Body of pancreas (tissue), 4 donors: ENCODE measurements at regions not wholly inside any gene's neighbourhood (a gene's known extent, or its start where the extent isn't known, plus 50 kb on each side); places are given as distances from the start of the nearest gene placed in this dataset.
"Not testable (repeated sequence)": the region's sequence is repeated elsewhere in the genome, so short reads cannot be mapped to it uniquely, and the experiment has no call there.

Experiments
- POLR2A ChIP-seq, 3 donors: fragments of 450-650 bp; IDR thresholded peaks; one replicate each; pipeline ENCODE4 v1.6.1; 2016; ENCODE audit warnings: antibody characterized with exemption in 3 of 3, mild to moderate bottlenecking in 2 of 3
- TF ChIP-seq, protein P1 (sequence below), 7 experiments: fragments of 450-650 bp in 4 of 7; fragments of 200-600 bp in 3 of 7; sonication (generic) in 3 of 7; IDR thresholded peaks; one replicate each; pipeline ENCODE4 v1.5.1; 2016 to 2019; ENCODE audit warnings: antibody characterized with exemption in 7 of 7

- TF ChIP-seq, protein P1, sequence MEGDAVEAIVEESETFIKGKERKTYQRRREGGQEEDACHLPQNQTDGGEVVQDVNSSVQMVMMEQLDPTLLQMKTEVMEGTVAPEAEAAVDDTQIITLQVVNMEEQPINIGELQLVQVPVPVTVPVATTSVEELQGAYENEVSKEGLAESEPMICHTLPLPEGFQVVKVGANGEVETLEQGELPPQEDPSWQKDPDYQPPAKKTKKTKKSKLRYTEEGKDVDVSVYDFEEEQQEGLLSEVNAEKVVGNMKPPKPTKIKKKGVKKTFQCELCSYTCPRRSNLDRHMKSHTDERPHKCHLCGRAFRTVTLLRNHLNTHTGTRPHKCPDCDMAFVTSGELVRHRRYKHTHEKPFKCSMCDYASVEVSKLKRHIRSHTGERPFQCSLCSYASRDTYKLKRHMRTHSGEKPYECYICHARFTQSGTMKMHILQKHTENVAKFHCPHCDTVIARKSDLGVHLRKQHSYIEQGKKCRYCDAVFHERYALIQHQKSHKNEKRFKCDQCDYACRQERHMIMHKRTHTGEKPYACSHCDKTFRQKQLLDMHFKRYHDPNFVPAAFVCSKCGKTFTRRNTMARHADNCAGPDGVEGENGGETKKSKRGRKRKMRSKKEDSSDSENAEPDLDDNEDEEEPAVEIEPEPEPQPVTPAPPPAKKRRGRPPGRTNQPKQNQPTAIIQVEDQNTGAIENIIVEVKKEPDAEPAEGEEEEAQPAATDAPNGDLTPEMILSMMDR (IDR thresholded peaks at IDR 0.05), result not testable (repeated sequence)
- TF ChIP-seq POLR2A (IDR thresholded peaks at IDR 0.05), result not testable (repeated sequence)
Observed at GRCh38 chr9:42349181-42349580, 165.7 kb downstream of the SPATA31A6 start.
